Activated CD8-positive, alpha-beta memory T cell treated with anti-CD3 and anti-CD28 coated beads, Interleukin-2, amount 50 U/mL, for 48 hours (primary cell): ENCODE measurements at regions not wholly inside any gene's neighbourhood (a gene's known extent, or its start where the extent isn't known, plus 50 kb on each side); places are given as distances from the start of the nearest gene placed in this dataset.
A peak's percentile ranks its signal among the peaks of the same experiment; 100 is the strongest.
"Not testable (repeated sequence)": the region's sequence is repeated elsewhere in the genome, so short reads cannot be mapped to it uniquely, and the experiment has no call there.

ENCODE experiments used
- DNase-seq: peaks from one replicate; pipeline ENCODE4 v3.0.0-alpha.2; 2020

DNA sequence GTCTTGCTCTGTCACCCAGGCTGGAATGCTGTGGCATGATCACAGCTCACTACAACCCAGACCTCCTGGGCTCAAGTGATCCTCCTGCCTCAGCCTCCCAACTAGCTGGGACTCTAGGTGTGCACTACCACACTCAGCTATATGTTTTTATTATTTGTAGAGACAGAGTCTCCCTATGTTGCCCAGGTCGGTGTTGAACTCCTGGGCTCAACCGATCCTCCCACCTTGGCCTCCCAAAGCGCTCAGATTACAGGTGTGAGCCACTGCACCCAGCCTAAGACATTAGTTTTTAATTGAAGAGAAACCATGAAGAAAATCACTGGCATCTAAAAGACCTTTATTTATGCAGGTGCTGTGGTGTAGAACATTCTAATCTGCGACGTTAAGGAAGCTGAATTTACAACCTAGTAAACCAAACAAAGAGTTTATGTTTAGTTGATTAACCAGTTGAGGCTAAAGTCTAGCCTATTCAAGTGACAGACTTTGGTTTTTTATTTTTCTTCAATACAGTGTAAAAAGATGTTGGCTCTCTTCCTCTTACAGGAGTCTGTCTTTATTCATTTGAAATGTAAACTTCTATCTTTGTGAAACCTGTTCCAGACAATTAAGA, 52.5 kb upstream of the NBL1 start:
- no peak for DNase-seq

DNA sequence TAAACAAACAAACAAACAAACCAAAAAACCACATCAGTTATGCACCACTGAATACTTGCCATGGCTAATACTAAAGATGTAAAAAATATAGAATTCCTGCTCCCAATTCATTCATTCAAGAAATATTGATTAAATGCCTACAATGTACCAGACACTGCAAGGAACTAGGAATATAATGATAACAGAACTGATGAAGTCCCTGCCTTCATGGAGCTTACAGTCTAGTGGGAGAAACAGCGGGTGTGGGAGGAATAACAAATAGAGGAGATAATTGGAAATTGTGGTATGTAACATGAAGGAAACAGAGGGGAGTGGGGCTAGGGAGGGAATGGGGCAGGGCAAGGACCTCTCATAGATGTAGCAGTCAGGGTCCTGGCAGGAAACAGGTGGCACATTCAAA, 58.6 kb upstream of the NBL1 start:
- no peak for DNase-seq

DNA sequence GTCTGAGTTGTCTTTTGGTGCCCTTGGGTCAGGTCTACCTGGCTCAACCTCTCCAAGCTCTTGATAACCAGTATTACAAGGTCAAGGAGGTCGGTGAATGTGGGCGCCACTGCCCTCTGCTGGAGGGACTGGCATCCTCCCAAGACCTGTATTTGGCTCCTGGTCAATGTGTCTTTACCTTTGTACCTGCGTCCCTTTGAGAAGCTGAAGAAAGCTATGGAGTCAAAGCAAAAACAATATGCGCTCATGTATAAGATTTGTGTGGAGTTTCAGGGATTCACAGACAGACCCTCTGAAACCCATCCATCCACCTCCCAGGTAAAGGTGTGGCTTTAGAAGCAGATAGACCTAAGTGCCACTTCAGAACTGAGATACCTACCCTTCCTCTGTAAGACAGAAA, 61.8 kb upstream of the NBL1 start:
- DNase-seq: peak; percentile 90

DNA sequence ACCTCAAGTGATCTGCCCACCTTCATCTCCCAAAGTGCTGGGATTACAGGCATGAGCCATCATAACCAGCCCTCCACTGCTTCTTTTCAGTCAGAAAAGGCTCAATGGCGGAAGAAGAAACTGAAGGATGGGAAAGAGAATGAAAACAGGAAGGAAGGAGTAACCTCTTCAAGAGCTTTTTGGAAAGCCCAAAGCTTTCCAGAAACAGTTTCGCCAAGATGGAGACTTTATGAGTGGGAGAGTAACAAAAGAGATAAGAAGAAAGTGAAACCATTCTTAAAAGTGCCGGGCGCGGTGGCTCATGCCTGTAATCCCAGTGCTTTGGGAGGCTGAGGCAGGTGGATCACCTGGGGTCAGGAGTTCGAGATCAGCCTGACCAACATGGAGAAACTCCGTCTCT, 62.7 kb upstream of the NBL1 start:
- no peak for DNase-seq

DNA sequence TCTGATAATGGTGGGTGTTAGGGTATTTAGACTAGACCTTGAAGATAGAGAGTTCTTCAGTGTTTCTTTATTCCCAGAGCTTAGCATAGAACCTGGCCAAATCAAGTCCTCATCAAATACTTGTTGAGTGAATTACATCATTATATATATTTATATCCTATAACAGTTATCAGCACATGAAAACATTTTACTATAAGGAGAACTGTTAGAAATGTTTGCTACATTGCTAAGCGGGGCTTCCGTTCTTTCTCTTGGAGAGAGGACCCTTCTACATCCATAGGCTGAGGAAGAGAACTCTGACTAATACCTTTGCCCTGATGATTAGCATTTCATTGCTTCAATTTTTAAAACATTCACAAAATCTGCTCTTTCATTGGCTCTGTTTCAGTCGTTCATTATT, 66.5 kb upstream of the NBL1 start:
- no peak for DNase-seq

DNA sequence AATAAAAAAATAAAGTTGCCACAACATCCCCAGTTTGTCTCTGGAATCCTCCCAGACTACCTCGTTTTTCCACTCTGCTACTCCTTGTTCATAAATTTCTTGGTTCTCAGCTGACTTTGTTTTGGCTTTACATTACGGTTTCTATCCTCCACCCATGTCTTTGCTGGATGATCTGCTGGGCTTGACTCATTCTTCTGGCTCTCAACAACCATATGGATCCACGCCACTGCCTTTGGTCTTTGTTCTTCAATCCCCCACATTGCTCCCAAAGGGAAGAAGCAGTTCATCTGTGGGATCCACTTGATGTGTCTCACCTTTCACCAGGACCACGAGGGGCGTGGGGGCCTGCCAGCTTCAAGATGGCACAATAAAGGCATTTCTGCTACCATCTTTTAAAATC, 67.1 kb upstream of the NBL1 start:
- DNase-seq: no peak

DNA sequence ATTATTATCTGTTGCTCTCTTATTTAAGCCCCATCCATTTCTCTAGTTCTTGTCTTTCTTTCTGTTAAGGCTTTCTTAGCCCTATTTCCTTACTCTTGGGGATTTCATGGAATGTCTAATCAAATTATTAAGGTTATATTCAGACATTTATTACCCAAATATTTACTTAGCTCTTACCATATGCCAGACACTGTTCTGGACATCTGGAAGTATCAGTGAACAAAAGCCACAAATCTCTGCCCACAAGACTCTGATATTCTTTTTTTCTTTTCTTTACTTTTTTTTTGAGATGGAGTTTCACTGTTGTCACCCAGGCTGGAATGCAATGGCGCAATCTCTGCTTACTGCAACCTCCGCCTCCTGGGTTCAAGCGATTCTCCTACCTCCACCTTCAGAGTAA, 74.3 kb upstream of the NBL1 start:
- DNase-seq: no peak

DNA sequence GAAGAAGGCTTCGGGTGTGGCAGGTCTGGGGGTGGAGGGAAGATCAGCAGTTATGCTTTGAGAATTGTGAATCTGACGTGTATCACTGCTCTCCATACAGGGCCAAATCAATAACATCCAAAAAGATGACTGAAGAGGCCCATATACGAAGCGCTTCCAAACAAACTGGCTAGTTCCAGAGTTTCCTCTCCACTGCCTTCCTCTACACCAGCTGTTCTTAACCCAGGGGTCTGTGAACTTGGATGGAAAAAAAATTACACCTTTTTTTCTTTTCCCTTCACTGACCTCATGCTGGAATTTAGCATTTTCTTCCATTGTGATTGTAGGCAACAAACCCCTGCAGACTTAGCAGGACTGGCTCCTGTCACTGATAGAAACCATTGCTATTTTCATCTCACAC, 77.1 kb upstream of the NBL1 start:
- DNase-seq: no peak

DNA sequence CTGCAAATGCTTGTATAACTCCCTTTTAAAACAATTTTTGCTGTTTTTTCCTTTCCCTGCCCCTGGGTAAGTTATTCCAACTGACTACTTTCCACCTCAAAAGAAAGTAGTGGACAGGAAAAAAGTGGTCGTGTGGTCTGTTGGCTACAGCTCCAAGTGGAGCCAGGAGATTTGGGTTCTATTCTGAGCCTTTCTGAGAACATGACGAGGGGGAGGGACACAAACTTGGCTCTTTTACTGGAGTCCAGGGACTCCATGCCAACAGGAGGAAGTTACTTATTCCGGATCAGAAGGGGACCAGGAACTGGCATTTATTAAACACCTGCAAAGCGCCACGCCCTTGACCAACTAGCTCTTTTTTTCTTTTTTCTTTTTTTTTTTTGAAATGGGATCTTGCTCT, 79.0 kb upstream of the CAPZB start:
- no peak for DNase-seq

DNA sequence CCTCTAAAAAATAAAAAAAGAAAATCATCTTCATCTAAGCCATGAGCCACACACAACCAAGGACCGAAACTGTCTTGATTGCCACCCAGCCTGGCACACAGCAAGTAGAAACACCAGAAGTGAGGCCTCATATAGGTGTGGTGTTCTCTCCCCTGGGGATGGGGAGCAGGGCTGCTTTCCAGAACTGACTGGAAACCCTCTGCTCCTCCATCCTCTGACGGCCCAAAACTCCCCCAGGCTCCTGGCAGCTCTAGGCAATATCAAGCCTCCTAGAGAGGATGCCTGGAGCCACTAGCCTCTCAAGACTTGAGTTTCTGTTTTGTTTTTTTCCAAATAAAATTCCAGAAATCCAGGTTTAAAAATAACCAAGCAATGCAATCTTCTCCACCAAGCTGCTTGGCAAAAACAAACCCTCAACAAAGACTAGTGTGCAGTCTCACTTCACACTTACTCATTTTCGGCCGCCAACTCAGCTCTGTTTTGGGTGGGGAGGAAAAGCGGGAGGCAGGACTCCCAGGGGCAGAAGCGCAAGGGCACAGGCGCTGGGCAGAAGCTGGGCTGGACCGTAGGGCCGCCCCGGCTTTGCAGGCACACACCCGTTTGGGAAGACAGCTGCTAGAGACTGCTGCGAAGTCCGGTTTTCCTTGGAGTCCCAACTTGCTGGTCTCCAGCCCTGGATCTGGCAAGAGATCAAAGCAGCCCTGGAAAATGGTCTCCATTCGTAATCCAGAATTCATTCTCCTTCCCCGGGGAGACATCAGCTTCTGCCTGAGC, 78.2 kb upstream of the CAPZB start:
- DNase-seq: no peak

DNA sequence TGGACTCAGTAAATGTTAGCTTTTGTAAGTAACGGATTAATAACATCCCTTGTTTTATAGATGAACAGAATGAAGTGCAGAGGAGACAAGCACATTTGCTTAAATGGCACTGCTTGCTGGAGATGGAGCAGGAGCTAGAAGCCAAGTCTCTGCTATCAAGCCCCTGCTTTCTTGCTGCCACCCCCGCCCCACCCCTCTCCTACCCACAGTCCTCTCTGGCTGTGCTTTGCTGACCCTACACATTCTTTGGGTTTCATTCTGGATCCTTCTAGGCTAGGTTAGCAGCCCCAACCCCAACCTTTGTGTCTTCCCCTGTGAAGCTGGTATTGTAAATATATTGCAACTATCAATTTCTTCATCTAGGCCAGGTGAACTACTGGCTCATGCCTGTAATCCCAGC, 77.5 kb upstream of the CAPZB start:
- DNase-seq: no peak

DNA sequence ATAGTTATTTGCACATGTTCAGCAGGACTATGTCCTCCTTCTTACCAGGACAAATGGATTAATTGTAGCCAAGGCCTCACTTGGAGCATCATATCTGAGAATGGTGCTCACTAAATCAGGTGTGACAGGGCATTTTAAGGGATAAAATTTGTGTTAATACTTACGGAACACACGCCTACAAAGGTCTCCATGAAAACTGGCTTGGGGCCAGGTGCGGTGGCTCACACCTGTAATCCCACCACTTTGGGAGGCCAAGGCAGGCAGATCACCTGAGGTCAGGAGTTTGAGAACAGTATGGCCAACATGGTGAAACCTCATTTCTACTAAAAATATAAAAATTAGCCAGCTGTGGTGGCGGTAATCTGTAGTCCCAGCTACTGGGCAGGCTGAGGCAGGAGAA, 75.1 kb upstream of the CAPZB start:
- no peak for DNase-seq

DNA sequence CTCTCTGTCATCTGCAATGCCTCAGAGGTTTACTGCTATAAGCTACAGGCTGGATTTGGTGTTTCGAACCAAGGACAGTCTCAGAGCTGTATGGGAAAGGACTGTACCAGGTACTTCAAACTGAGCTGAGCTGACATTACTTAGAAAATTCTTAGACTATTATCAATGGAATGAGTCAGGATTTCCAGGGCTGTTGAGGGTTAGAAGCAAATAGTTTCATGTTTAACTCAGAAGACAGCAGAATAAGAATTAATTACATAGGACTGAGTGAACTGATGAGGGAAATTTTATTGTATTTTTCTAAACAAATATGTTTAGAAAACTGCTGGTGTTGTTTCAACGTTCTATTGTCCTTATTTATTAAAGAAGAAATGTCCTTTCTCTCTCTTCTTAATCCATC, 74.3 kb upstream of the CAPZB start:
- no peak for DNase-seq

DNA sequence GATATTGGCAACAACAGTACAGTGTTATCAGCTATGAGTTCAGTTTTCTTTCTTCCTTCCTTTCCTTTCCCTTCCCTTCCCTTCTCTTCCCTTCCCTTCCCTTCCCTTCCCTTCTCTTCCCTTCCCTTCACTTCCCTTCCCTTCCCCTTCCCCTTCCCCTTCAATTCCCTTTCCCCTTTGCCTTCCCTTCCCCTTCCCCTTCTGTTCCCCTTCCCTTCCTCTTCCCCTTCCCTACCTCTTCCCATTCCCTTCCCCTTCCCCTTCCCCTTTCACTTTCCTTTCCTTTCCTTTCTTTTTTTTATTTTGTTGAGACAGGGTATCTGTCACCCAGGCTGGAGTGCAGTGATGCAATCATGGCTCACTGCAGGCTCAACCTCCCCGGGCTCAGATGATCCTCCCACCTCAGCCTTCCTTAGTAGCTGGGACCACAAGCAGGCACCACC, 72.3 kb upstream of the CAPZB start:
- DNase-seq: no peak

DNA sequence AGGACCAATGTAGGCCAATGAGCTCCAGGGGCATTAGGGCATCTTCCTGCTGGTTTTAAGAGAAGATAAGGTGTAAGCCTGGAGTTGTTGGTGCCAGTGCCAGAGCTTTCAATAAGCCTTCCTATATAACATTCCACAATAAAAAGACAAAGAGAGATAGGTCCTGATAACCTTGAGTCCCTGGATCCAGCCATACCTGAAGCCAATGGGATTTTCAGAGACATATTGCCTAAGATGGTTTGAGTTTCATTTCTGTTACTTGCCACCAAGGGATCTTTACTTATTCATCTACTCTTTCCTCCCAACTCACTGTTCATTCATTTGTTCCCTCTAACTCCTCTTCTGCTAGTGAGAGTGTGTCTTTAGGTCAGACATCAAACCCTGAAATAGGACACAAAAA, 68.8 kb upstream of the CAPZB start:
- DNase-seq: no peak

DNA sequence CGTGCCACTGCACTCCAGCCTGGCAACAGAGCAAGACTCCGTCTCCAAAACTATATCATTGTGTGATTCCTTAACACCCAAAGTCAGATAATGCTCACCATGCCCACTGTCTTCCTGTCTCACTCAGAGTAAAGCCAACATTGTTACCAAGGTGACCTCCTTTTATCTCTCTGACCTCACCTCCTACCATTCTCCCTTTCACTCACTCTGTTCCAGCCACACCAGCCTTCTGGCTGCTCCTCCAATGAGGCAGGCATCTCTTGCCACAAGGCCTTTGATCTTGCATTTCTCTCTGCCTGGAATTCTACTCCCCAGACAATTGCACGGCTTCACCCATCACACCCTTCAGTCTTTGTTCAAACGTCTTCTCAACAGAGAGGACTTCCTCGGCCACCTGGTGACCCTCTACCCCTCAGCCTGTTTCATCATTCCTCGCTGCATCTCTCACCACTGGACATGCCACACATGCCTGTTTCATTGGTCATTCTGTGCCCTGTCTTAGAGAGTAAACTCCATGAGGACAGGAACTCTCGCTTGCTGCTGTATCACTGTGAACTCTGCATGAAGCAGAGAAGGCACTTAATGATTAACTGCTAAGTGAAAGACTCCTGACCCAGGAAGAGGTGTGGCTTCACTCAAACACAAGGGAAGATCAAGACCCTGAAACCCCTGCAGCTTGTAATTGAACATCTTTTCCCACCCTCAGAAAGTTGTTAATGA, 67.1 kb upstream of the CAPZB start:
- DNase-seq: no peak

DNA sequence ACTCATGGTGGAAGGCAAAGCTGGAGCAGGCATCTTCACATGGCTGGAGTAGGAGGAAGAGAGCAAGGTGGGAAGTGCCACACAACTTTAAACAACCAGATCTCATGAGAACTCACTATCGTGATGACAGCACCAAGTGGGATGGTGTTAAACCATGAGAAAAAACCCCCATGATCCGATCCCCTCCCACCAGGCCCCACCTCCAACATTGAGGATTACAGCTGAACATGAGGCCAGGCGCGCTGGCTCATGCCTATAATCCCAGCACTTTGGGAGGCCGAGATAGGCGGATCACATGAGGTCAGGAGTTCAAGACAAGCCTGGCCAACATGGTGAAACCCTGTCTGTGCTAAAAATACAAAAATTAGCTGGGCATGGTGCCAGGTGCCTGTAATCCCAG, 66.5 kb upstream of the CAPZB start:
- DNase-seq: not testable (repeated sequence)

DNA sequence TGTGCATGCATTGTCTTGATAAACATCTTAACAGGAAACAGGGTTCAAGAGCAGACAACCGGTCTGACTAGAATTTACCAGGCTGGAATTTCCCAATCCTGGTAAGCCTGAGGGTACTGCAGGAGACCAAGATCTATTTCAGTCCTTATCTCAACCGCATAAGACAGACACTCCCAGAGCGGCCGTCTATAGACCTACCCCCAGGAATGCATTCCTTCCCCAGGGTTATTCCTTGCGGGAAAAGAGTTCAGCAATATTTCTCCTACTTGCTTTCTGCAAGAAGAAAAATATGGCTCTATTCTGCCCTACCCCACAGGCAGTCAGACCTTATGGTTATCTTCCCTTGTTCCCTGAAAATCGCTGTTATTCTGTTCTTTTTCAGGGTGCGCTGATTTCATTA, 65.1 kb upstream of the CAPZB start:
- DNase-seq: not testable (repeated sequence)

DNA sequence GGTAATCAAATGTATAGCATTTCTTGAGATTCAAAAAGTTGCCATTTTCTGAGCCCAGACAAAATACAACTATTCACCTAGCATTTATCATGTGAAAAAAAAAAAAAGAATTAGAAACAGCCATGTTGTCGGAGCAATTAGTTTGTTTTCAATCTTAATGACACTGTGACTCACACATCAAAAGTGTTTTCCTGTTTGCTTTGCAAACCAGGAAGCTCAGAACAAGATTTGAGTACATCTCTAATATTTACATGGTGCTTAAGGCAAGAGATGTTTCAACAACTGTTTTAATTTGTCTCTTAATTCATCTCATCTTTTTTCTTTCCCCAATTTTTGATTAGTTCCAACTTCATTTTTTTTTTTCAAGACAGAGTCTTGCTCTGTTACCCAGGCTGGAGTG, 62.5 kb upstream of the CAPZB start:
- no peak for DNase-seq

DNA sequence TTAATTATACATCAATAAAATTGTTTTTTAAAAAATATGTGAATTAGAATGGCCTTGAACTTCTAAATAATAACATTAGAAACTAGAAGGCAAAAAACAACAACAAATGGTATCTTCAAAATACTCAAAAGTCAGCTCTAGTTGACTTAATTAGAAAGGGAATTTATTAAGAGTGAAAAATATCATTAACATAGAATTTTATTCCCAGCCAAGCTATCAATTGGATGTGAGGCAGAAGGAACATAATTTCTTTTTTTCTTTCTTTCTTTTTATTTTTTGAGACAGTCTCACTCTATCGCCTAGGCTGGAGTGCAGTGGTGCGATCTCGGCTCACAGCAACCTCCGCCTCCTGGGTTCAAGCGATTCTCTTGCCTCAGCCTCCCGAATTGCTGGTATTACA, 51.2 kb upstream of the CAPZB start:
- DNase-seq: no peak

DNA sequence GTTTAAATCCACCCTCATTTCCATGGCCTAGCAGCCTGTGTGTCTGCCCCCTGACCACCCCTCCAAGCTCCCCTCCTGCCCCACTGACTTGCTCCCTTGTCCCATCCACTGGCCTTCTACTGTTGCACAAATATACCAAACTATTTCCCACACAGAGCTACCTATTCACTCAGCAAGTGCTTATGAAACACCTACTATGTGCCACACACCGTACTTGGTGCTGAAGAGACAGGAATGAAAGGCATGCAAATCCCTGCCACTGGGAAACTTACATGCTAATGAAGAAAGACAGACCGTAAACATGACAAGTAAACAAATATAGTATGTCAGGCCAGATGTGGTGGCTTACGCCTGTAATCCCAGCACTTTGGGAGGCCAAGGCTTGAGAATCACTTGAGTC, 49.9 kb upstream of the CAPZB start:
- DNase-seq: no peak
